ENCODE measurements at regions not wholly inside any gene's neighbourhood (a gene's known extent, or its start where the extent isn't known, plus 50 kb on each side); places are given as distances from the start of the nearest gene placed in this dataset.

GRCh38 chr21:18899261-18899660, 495.7 kb upstream of the TMPRSS15 start:
- no peak for TF ChIP-seq CTCF (IDR thresholded peaks at IDR 0.05; ENCODE audit: low read depth, low read length)
- no peak for TF ChIP-seq POLR2A (IDR thresholded peaks at IDR 0.05; ENCODE audit: extremely low read depth, insufficient read length)
